IMR-90 (cell line): ENCODE measurements at regions not wholly inside any gene's neighbourhood (a gene's known extent, or its start where the extent isn't known, plus 50 kb on each side); places are given as distances from the start of the nearest gene placed in this dataset.
A peak's percentile ranks its signal among the peaks of the same experiment; 100 is the strongest.

Source experiments
- ATAC-seq: fragments of 200-7000 bp; cut with Tn5 transposase; 2 replicates; pipeline ENCODE4 v1.9.1; 2020; ENCODE audit warnings: low read depth, mild to moderate bottlenecking, moderate library complexity
- BruUV-seq: library from RNA; stranded (reverse); fragments of 400-500 nt; replicated peaks from 2 replicates; lab custom pipeline; 2021; lab: Mats Ljungman, UMichigan
- CTCF ChIA-PET: fragments of 300-600 bp; formaldehyde crosslinking; extraction: SDS; loops from one replicate; lab custom pipeline; 2021; ENCODE audit warnings: antibody characterized with exemption; lab: Yijun Ruan, JAX
- POLR2A ChIA-PET: fragments of 300-600 bp; sonication (Branson Sonifier 250); formaldehyde crosslinking; loops from one replicate; lab custom pipeline; 2022; ENCODE audit warnings: antibody characterized with exemption; ENCODE audit not compliant: unreplicated experiment; lab: Charles Lee
- DNase-seq: peaks from one replicate; pipeline ENCODE4 v3.0.0; 2013
- H2AFZ ChIP-seq: replicated peaks from 2 replicates; pipeline ENCODE3; 2013; ENCODE audit warnings: low read length, mild to moderate bottlenecking; ENCODE audit not compliant: poor library complexity
- H2AK5ac ChIP-seq: 2 replicates; pipeline ENCODE4 v1.6.1; 2013; ENCODE audit warnings: low read depth, low read length, inconsistent platforms
- H2AK9ac ChIP-seq: replicated peaks from 2 replicates; pipeline ENCODE3; 2013; ENCODE audit warnings: mild to moderate bottlenecking, low read depth, low read length, moderate library complexity; ENCODE audit not compliant: poor library complexity
- H2BK120ac ChIP-seq: 2 replicates; pipeline ENCODE4 v1.6.1; 2013; ENCODE audit warnings: low read depth, low read length, inconsistent platforms
- H2BK15ac ChIP-seq: 3 replicates; pipeline ENCODE4 v1.6.1; 2013; ENCODE audit warnings: low read depth, low read length, inconsistent platforms
- H2BK20ac ChIP-seq: 2 replicates; pipeline ENCODE4 v1.6.1; 2013; ENCODE audit warnings: low read depth, mild to moderate bottlenecking, inconsistent platforms, low read length, moderate library complexity
- H2BK5ac ChIP-seq: 2 replicates; pipeline ENCODE4 v1.6.1; 2013; ENCODE audit warnings: mild to moderate bottlenecking, low read depth, low read length, inconsistent platforms; ENCODE audit not compliant: poor library complexity, severe bottlenecking
- H3K14ac ChIP-seq: replicated peaks from 2 replicates; pipeline ENCODE4 v1.6.1; 2013; ENCODE audit warnings: low read depth, low read length, inconsistent platforms
- H3K18ac ChIP-seq: 2 replicates; pipeline ENCODE4 v1.6.1; 2013; ENCODE audit warnings: low read depth, low read length, control low read depth
- H3K23ac ChIP-seq: 2 replicates; pipeline ENCODE4 v1.6.1; 2013; ENCODE audit warnings: low read depth, low read length, inconsistent platforms
- H3K27ac ChIP-seq: 2 replicates; pipeline ENCODE4 v1.5.1; 2013; ENCODE audit warnings: mild to moderate bottlenecking, control low read depth, low read length; ENCODE audit not compliant: insufficient read depth
- H3K27me3 ChIP-seq: 2 replicates; pipeline ENCODE4 v1.6.1; 2013; ENCODE audit warnings: low read length; ENCODE audit not compliant: control insufficient read depth, insufficient read depth
- H3K36me3 ChIP-seq: 2 replicates; pipeline ENCODE4 v1.6.1; 2013; ENCODE audit warnings: low read length, mixed read lengths; ENCODE audit not compliant: control insufficient read depth, insufficient read depth
- H3K4ac ChIP-seq: 2 replicates; pipeline ENCODE4 v1.6.1; 2013; ENCODE audit warnings: low read depth, low read length, inconsistent platforms
- H3K4me1 ChIP-seq: 2 replicates; pipeline ENCODE4 v1.6.1; 2013; ENCODE audit warnings: low read length, mixed read lengths; ENCODE audit not compliant: control insufficient read depth, insufficient read depth
- H3K4me2 ChIP-seq: 2 replicates; pipeline ENCODE4 v1.6.1; 2013; ENCODE audit warnings: low read depth, mild to moderate bottlenecking, control low read depth, low read length, moderate library complexity
- H3K4me3 ChIP-seq: 2 replicates; pipeline ENCODE4 v1.5.1; 2013; ENCODE audit warnings: low read depth, mild to moderate bottlenecking, control low read depth, low read length, moderate library complexity; ENCODE audit not compliant: insufficient read depth
- H3K56ac ChIP-seq: 2 replicates; pipeline ENCODE4 v1.6.1; 2013; ENCODE audit warnings: low read length, inconsistent platforms; ENCODE audit not compliant: insufficient read depth; ENCODE audit errors: extremely low read depth
- H3K79me1 ChIP-seq, 2 experiments: 2 replicates each; pipeline ENCODE4 v1.6.1; 2013; ENCODE audit warnings: low read length in 2 of 2, inconsistent platforms in 1 of 2, low read depth in 1 of 2
- H3K9ac ChIP-seq: 2 replicates; pipeline ENCODE4 v1.6.1; 2013; ENCODE audit warnings: low read depth, low read length, control low read depth
- H3K9me1 ChIP-seq: 2 replicates; pipeline ENCODE4 v1.6.1; 2013; ENCODE audit warnings: low read length, inconsistent platforms; ENCODE audit not compliant: insufficient read depth
- H3K9me3 ChIP-seq: 2 replicates; pipeline ENCODE4 v1.6.1; 2013; ENCODE audit warnings: low read length; ENCODE audit not compliant: control insufficient read depth, insufficient read depth
- H4K20me1 ChIP-seq: 2 replicates; pipeline ENCODE4 v1.6.1; 2013; ENCODE audit warnings: low read length, inconsistent platforms; ENCODE audit not compliant: insufficient read depth
- H4K5ac ChIP-seq: 2 replicates; pipeline ENCODE4 v1.6.1; 2013; ENCODE audit warnings: mild to moderate bottlenecking, low read depth, low read length, control low read depth
- H4K8ac ChIP-seq, 2 experiments: 2 replicates each; pipeline ENCODE4 v1.6.1; 2013; ENCODE audit warnings: low read depth in 2 of 2, low read length in 2 of 2, control low read depth in 1 of 2, inconsistent platforms in 1 of 2
- H4K91ac ChIP-seq: 2 replicates; pipeline ENCODE4 v1.6.1; 2013; ENCODE audit warnings: low read depth, low read length, inconsistent platforms; ENCODE audit not compliant: insufficient read depth
- CEBPB ChIP-seq: IDR thresholded peaks from 2 replicates; pipeline ENCODE4 v1.6.1; 2012; ENCODE audit warnings: low read depth, low read length, improper control_type of control experiment
- CTCF ChIP-seq: conservative IDR thresholded peaks from 2 replicates; pipeline ENCODE4 v1.5.1; 2012; ENCODE audit warnings: mild to moderate bottlenecking, low read depth, low read length, improper control_type of control experiment
- MXI1 ChIP-seq: IDR thresholded peaks from 2 replicates; pipeline ENCODE4 v1.6.1; 2012; ENCODE audit warnings: low read depth, mild to moderate bottlenecking, low read length, moderate library complexity, borderline replicate concordance
- RAD21 ChIP-seq: IDR thresholded peaks from 2 replicates; pipeline ENCODE4 v1.6.1; 2012; ENCODE audit warnings: low read length, improper control_type of control experiment
- dilution Hi-C: fragments of 300-500 bp; cut with HindIII; formaldehyde crosslinking; loops from one replicate; pipeline ENCODE4 v1.14.3; 2018; ENCODE audit warnings: low sequenced_read_pairs; ENCODE audit not compliant: unreplicated experiment
- in situ Hi-C: fragments of 300-500 bp; cut with MboI; formaldehyde crosslinking; loops from 3 replicates; pipeline ENCODE4 v1.14.3; 2019; ENCODE audit warnings: low sequenced_read_pairs, inconsistent platforms, mixed read lengths
- intact Hi-C: fragments of 100-400 bp; cut with micrococcal nuclease; formaldehyde crosslinking; loops from 2 replicates; pipeline ENCODE4 v1.10.0; 2022

- ATAC-seq, result no peak
- H2BK120ac ChIP-seq, result no peak overlapping the region
- no peak overlapping the region for H4K8ac ChIP-seq
- no peak overlapping the region for H2BK5ac ChIP-seq
- H2BK15ac ChIP-seq, result no peak overlapping the region
- DNase-seq, result peak; percentile 0
- no peak overlapping the region for H3K4me3 ChIP-seq
- no peaks in the 10 kb centered on the region for H3K9me1 ChIP-seq
- dilution Hi-C loops, result no loop called here
- H3K27me3 ChIP-seq, result no peaks in the 10 kb centered on the region
- H3K18ac ChIP-seq, result no peak overlapping the region
- H3K56ac ChIP-seq, result no peak overlapping the region
- ChIA-PET CTCF (interaction anchor here (0.6 kb wide), 1 partner anchor 1196 kb away, joined by 3 read pairs; no protein-coding TSS in a partner anchor), POLR2A (no interaction called here)
- H3K4me1 ChIP-seq, result no peaks in the 10 kb centered on the region
- no peak overlapping the region for H2AFZ ChIP-seq
- H3K9ac ChIP-seq, result no peak overlapping the region
- no peak overlapping the region for H3K23ac ChIP-seq
- no peak overlapping the region for H3K27ac ChIP-seq
- H2BK20ac ChIP-seq, result no peak overlapping the region
- TF ChIP-seq CTCF (peak; percentile 41), MXI1 (no peak), RAD21 (peak; percentile 26; the same call in 1 of the 2 replicates), CEBPB (no peak)
- H3K4me2 ChIP-seq, result no peak overlapping the region
- no TSS peak for BruUV-seq
- H3K9me3 ChIP-seq, result no peaks in the 10 kb centered on the region
- no peak overlapping the region for H2AK9ac ChIP-seq
- H4K5ac ChIP-seq, result no peak overlapping the region
- intact Hi-C loops, result loop anchor here (10.0 kb wide), 1 partner anchor 1942 kb away; no protein-coding TSS in a partner anchor
- no peak overlapping the region for H3K4ac ChIP-seq
- no peak overlapping the region for H3K14ac ChIP-seq
- no peaks in the 10 kb centered on the region for H4K20me1 ChIP-seq
- H2AK5ac ChIP-seq, result no peak overlapping the region
- in situ Hi-C loops, result no loop called here
- H3K79me1 ChIP-seq, result no peaks in the 10 kb centered on the region
- H4K91ac ChIP-seq, result no peak overlapping the region
- no peaks in the 10 kb centered on the region for H3K36me3 ChIP-seq
These were observed 515.0 kb upstream of the KLHL1 start for GRCh38 chr13:70623239-70623638.
